ENCODE measurements at regions not wholly inside any gene's neighbourhood (a gene's known extent, or its start where the extent isn't known, plus 50 kb on each side); places are given as distances from the start of the nearest gene placed in this dataset.

DNA sequence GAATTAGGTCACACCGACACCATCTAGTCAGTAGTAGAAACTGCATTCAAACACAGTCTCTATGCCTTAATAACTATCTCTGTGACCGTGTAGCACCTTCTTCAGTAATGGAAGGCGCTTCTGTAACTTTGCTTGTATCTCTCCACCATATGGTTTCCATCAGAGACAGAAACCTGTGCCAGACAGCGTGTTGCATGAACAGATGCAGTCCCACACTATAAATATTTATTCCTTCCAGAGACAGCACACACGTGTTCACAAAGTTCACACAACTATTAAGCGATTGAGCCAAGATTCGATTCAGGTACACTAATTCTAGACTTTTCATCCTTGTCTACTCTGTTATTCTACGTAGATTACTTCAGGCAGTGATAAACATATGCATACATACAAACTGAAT lies 873.9 kb upstream of the MBL2 start:
- no peaks in the 10 kb centered on the region for H3K4me1 ChIP-seq
- TF ChIP-seq, protein P1, sequence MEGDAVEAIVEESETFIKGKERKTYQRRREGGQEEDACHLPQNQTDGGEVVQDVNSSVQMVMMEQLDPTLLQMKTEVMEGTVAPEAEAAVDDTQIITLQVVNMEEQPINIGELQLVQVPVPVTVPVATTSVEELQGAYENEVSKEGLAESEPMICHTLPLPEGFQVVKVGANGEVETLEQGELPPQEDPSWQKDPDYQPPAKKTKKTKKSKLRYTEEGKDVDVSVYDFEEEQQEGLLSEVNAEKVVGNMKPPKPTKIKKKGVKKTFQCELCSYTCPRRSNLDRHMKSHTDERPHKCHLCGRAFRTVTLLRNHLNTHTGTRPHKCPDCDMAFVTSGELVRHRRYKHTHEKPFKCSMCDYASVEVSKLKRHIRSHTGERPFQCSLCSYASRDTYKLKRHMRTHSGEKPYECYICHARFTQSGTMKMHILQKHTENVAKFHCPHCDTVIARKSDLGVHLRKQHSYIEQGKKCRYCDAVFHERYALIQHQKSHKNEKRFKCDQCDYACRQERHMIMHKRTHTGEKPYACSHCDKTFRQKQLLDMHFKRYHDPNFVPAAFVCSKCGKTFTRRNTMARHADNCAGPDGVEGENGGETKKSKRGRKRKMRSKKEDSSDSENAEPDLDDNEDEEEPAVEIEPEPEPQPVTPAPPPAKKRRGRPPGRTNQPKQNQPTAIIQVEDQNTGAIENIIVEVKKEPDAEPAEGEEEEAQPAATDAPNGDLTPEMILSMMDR (IDR thresholded peaks at IDR 0.05), result no peak
- no peak for TF ChIP-seq POLR2A (IDR thresholded peaks at IDR 0.05)
- no peaks in the 10 kb centered on the region for H3K36me3 ChIP-seq
- no peaks in the 10 kb centered on the region for H3K27me3 ChIP-seq
- no peak for DNase-seq
- no peaks in the 10 kb centered on the region for H3K9me3 ChIP-seq
- WGBS, 2 donors, result 90 to 91% methylated on average over 8 of the region's 8 CpGs
- H3K27ac ChIP-seq, result no peak overlapping the region
- intact Hi-C loops (cut with DNase I), result no loop called here
- H3K4me3 ChIP-seq (replicated peaks in 1 of 3), result no peak overlapping the region

DNA sequence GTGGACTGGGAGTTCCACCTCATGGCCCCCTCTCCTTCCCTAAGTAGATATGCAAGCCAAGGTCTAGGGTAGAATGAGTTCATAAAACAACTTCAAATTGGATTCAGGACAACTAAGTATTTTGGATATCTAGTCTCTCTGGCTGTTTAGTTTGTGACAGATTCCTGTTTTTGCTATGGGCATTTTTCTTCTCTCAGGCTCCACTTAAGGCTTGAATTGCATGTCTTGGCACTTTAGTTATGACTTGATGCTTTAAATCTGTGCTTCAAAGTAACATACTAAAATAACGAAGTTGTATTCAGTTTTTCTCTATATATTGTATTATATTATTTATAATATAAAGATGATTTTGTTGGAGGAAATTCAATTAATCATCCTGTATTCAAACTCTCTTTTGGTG lies 873.4 kb upstream of the MBL2 start:
- Histone ChIP-seq H3K4me3 (replicated peaks in 1 of 3) (no peak overlapping the region), H3K27ac (no peak overlapping the region), H3K4me1 (no peaks in the 10 kb centered on the region), H3K27me3 (no peaks in the 10 kb centered on the region), H3K36me3 (no peaks in the 10 kb centered on the region), H3K9me3 (no peaks in the 10 kb centered on the region)
- WGBS, 2 donors, result 73 to 85% methylated on average over 1 of the region's 1 CpG
- intact Hi-C loops (cut with DNase I), result no loop called here
- DNase-seq, result no peak
- no peak for TF ChIP-seq POLR2A (IDR thresholded peaks at IDR 0.05)
- TF ChIP-seq, protein P1 (IDR thresholded peaks at IDR 0.05), result no peak

DNA sequence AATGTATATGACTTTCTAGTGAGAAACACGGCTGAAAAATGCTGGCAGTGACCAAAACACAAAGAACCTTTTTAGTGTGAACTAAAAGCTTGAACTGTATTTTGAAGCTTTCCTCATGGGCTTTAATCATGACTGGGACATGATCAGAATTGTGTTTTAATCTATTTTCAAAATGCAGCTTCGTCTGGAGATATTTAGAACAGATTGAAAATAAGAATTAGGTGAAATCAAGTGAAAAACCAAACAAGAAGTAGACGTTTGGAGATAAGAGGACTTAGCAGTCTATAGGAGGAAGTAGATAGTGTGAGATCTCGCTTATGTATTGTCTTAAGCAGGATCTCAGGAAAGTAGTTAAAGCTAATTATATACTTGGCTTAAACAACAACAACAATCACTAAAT lies 865.4 kb upstream of the MBL2 start:
- Histone ChIP-seq H3K27ac (no peak overlapping the region), H3K4me1 (no peaks in the 10 kb centered on the region), H3K4me3 (replicated peaks in 1 of 3) (no peak overlapping the region), H3K36me3 (no peaks in the 10 kb centered on the region), H3K27me3 (no peaks in the 10 kb centered on the region), H3K9me3 (no peaks in the 10 kb centered on the region)
- WGBS, 2 donors, result 60 to 66% methylated on average over 4 of the region's 4 CpGs
- DNase-seq, result no peak
- intact Hi-C loops (cut with DNase I), result no loop called here
- TF ChIP-seq POLR2A (IDR thresholded peaks at IDR 0.05), result no peak
- TF ChIP-seq, protein P1 (IDR thresholded peaks at IDR 0.05), result no peak

DNA sequence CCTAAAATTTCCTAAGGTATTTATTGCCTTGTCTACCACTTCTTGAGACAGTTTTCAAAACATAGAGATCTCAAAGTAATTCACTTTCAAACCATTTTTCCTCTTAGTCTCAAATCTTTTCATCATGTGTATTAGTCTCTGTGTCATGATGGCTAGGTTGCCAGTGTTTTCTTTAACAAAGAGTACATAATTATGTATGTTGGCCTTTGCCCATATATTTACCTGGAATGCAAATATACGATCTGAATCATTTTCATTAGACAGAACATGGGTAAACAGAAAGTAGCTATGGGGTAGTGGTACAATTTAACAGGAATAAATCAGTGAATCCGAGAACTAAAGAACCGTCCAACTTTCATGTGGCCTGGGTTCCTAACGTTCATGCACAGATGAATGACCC lies 852.1 kb upstream of the MBL2 start:
- no peak for TF ChIP-seq POLR2A (IDR thresholded peaks at IDR 0.05)
- Histone ChIP-seq H3K27ac (no peak overlapping the region), H3K4me1 (no peaks in the 10 kb centered on the region), H3K4me3 (replicated peaks in 1 of 3) (no peak overlapping the region), H3K9me3 (no peaks in the 10 kb centered on the region), H3K36me3 (no peaks in the 10 kb centered on the region), H3K27me3 (no peaks in the 10 kb centered on the region)
- intact Hi-C loops (cut with DNase I), result loop anchor here (10.0 kb wide), 1 partner anchor 750 kb away; no protein-coding TSS in a partner anchor
- WGBS, 2 donors, result 61 to 86% methylated on average over 4 of the region's 4 CpGs
- DNase-seq, result no peak

DNA sequence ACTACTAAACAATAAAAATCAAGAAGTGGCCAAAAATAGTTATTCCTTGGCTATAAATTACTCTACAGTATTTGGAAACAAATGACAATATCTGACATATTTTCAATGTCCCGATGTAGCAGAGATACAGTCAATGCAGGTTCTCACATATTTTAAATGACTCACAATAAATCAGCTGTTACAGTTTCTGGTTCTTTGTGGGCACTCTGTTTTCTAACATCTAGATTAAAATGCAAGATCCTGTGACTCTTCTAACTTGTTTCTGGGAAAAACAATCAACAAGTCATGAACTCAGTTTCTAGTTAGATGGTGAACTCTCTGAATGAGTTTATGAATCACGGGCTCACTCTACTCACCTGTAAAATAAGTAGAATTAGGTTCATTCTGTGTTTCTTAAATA lies 849.6 kb upstream of the MBL2 start:
- WGBS, 2 donors, result 85 to 92% methylated on average over 2 of the region's 2 CpGs
- intact Hi-C loops (cut with DNase I), result loop anchor here (10.0 kb wide), 1 partner anchor 753 kb away; no protein-coding TSS in a partner anchor
- no peak overlapping the region for H3K4me3 ChIP-seq (replicated peaks in 1 of 3)

More for the DNA sequence above, 849.6 kb upstream of the MBL2 start:
- no peak for DNase-seq
- Histone ChIP-seq H3K9me3 (no peaks in the 10 kb centered on the region), H3K36me3 (no peaks in the 10 kb centered on the region), H3K27ac (no peak overlapping the region), H3K27me3 (no peaks in the 10 kb centered on the region), H3K4me1 (no peaks in the 10 kb centered on the region)
- TF ChIP-seq POLR2A (IDR thresholded peaks at IDR 0.05), result no peak
- TF ChIP-seq, protein P1 (IDR thresholded peaks at IDR 0.05), result no peak

Data from thyroid gland (tissue), 4 donors.